ENCODE measurements at regions not wholly inside any gene's neighbourhood (a gene's known extent, or its start where the extent isn't known, plus 50 kb on each side); places are given as distances from the start of the nearest gene placed in this dataset.

DNA sequence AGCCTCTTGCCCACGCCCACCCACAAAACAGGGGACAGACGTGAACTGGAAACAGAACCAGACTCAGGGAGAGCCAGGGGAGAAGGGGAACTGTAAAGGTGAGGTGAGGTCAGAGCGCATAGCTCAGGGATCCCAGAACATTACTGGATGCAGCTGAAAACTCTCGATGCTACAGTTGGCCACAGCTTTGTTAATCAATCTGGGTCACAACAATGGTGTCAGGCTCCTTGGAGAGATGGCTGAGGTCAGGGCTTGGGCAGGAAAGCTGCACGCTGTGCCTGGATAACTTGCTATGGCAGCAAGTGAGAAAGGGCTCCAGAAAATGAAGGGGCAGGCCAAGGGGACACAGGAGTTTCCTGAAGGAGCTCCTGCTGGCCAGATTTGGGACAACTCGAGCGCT is 263.3 kb downstream of the TFCP2L1 start:
- ChIA-PET POLR2A (no interaction called here), CTCF (interaction anchor here (1.2 kb wide), 2 partner anchors 16 to 326 kb away, joined by 3 to 4 read pairs; no protein-coding TSS in a partner anchor)
- dilution Hi-C loops (cut with MboI; ENCODE audit: extremely low pct_ligation_motif_present, low sequenced_read_pairs) (no loop called here), intact Hi-C loops (cut with micrococcal nuclease) (no loop called here)
- no peaks in the 10 kb centered on the region for H3K79me2 ChIP-seq (ENCODE audit: control insufficient read depth, insufficient read depth, low read length)
- H3K4me2 ChIP-seq (ENCODE audit: insufficient read depth, low read length), result no peak overlapping the region
- H3K9me1 ChIP-seq (replicated peaks; ENCODE audit: control insufficient read depth, extremely low read depth, insufficient read depth, low read length), result no peaks in the 10 kb centered on the region
- no TSS peak for BruUV-seq (replicated peaks)
- H3K9me3 ChIP-seq (replicated peaks; ENCODE audit: control insufficient read depth, insufficient read depth, low read length), result no peaks in the 10 kb centered on the region
- DNase-seq (ENCODE audit: low read depth, low spot score) (no peak), FAIRE-seq (no peak)
- H3K27me3 ChIP-seq (ENCODE audit: control insufficient read depth in 2 of 2, insufficient read depth in 2 of 2, low read length in 2 of 2), result peaks cover 0 to 5% of the 10 kb centered on the region in 2 experiments
- no peak overlapping the region for H3K9ac ChIP-seq (replicated peaks; ENCODE audit: extremely low read depth, insufficient read depth, low read length)
- H3K4me3 ChIP-seq (replicated peaks in 1 of 3; ENCODE audit: insufficient read depth in 1 of 3, low read depth in 1 of 3, low read length in 3 of 3), result no peak overlapping the region
- H3K36me3 ChIP-seq (ENCODE audit: control insufficient read depth in 2 of 2, extremely low read depth in 1 of 2, insufficient read depth in 2 of 2, low read length in 2 of 2), result no peaks in the 10 kb centered on the region
- H3K27ac ChIP-seq (ENCODE audit: insufficient read depth, low read depth, low read length), result no peak overlapping the region
- no peak overlapping the region for H2AFZ ChIP-seq (ENCODE audit: low read depth, low read length)
- H3K4me1 ChIP-seq (ENCODE audit: control insufficient read depth, extremely low read depth, insufficient read depth, low read length), result no peaks in the 10 kb centered on the region
- TF ChIP-seq, protein P1, sequence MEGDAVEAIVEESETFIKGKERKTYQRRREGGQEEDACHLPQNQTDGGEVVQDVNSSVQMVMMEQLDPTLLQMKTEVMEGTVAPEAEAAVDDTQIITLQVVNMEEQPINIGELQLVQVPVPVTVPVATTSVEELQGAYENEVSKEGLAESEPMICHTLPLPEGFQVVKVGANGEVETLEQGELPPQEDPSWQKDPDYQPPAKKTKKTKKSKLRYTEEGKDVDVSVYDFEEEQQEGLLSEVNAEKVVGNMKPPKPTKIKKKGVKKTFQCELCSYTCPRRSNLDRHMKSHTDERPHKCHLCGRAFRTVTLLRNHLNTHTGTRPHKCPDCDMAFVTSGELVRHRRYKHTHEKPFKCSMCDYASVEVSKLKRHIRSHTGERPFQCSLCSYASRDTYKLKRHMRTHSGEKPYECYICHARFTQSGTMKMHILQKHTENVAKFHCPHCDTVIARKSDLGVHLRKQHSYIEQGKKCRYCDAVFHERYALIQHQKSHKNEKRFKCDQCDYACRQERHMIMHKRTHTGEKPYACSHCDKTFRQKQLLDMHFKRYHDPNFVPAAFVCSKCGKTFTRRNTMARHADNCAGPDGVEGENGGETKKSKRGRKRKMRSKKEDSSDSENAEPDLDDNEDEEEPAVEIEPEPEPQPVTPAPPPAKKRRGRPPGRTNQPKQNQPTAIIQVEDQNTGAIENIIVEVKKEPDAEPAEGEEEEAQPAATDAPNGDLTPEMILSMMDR (IDR thresholded peaks at IDR 0.05; ENCODE audit: extremely low read depth in 1 of 2, insufficient read depth in 1 of 2, low read depth in 1 of 2, low read length in 2 of 2), result no peak
- no peaks in the 10 kb centered on the region for H4K20me1 ChIP-seq (replicated peaks; ENCODE audit: control insufficient read depth, extremely low read depth, insufficient read depth, low read length)

DNA sequence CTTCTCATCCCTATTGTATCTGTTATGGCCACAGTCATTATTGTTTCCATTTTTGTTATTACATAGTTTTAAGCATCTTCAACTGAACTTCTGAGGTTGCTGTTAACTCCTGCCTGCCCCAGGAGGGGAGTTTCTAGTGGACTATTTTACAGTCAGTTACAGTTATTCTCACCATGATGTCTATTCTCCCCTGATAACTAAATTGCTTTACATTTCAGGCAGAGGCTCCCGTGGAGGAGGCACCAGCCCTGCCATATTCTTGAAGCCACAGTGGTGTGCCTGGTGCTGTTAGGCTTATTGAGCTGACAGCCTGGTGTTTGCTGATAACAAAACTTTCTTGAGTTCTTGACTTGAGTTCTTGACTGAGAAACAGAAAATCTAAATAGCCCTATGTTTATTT is 256.4 kb downstream of the TFCP2L1 start:
- Histone ChIP-seq H2AFZ (ENCODE audit: low read depth, low read length) (no peak overlapping the region), H3K27ac (ENCODE audit: insufficient read depth, low read depth, low read length) (no peak overlapping the region), H3K9me3 (replicated peaks; ENCODE audit: control insufficient read depth, insufficient read depth, low read length) (no peaks in the 10 kb centered on the region), H3K9me1 (replicated peaks; ENCODE audit: control insufficient read depth, extremely low read depth, insufficient read depth, low read length) (no peaks in the 10 kb centered on the region), H3K9ac (replicated peaks; ENCODE audit: extremely low read depth, insufficient read depth, low read length) (no peak overlapping the region), H3K27me3 (ENCODE audit: control insufficient read depth in 2 of 2, insufficient read depth in 2 of 2, low read length in 2 of 2) (peaks cover 2 to 11% of the 10 kb centered on the region in 2 experiments), H3K79me2 (ENCODE audit: control insufficient read depth, insufficient read depth, low read length) (no peaks in the 10 kb centered on the region), H3K4me2 (ENCODE audit: insufficient read depth, low read length) (no peak overlapping the region), H3K4me3 (replicated peaks in 1 of 3; ENCODE audit: insufficient read depth in 1 of 3, low read depth in 1 of 3, low read length in 3 of 3) (no peak overlapping the region), H3K36me3 (ENCODE audit: control insufficient read depth in 2 of 2, extremely low read depth in 1 of 2, insufficient read depth in 2 of 2, low read length in 2 of 2) (no peaks in the 10 kb centered on the region), H4K20me1 (replicated peaks; ENCODE audit: control insufficient read depth, extremely low read depth, insufficient read depth, low read length) (no peaks in the 10 kb centered on the region), H3K4me1 (ENCODE audit: control insufficient read depth, extremely low read depth, insufficient read depth, low read length) (no peaks in the 10 kb centered on the region)
- FAIRE-seq (no peak), DNase-seq (ENCODE audit: low read depth, low spot score) (no peak)
- ChIA-PET CTCF (interaction anchor here (1.4 to 1.6 kb wide), 2 partner anchors 22 to 52 kb away, joined by 3 read pairs; no protein-coding TSS in a partner anchor), POLR2A (no interaction called here)
- intact Hi-C loops (cut with micrococcal nuclease) (no loop called here), dilution Hi-C loops (cut with MboI; ENCODE audit: extremely low pct_ligation_motif_present, low sequenced_read_pairs) (no loop called here)
- TF ChIP-seq EZH2 (IDR thresholded peaks at IDR 0.05; ENCODE audit: borderline replicate concordance, low read depth, low read length, severe bottlenecking), result no peak
- TF ChIP-seq, protein P2, sequence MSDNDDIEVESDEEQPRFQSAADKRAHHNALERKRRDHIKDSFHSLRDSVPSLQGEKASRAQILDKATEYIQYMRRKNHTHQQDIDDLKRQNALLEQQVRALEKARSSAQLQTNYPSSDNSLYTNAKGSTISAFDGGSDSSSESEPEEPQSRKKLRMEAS (IDR thresholded peaks at IDR 0.05; ENCODE audit: insufficient read depth, insufficient read length), result no peak
- TF ChIP-seq FOS (IDR thresholded peaks at IDR 0.05; ENCODE audit: borderline replicate concordance, insufficient read depth, low read length), result no peak
- TF ChIP-seq POLR2A (IDR thresholded peaks at IDR 0.05; ENCODE audit: low read depth, low read length), result no peak
- no peak for TF ChIP-seq POLR2AphosphoS5 (IDR thresholded peaks at IDR 0.05; ENCODE audit: insufficient read depth, low read depth, low read length)
- no peak for TF ChIP-seq JUN (IDR thresholded peaks at IDR 0.05; ENCODE audit: borderline replicate concordance, insufficient read depth, insufficient read length, low read depth)
- TF ChIP-seq, protein P1 (IDR thresholded peaks at IDR 0.05; ENCODE audit: extremely low read depth in 1 of 2, insufficient read depth in 1 of 2, low read depth in 1 of 2, low read length in 2 of 2), result no peak
- TF ChIP-seq MYC (IDR thresholded peaks at IDR 0.05; ENCODE audit: low read depth, low read length), result no peak
- TF ChIP-seq GATA2 (IDR thresholded peaks at IDR 0.05; ENCODE audit: insufficient read depth, insufficient read length, low read depth, low read length), result no peak
- no TSS peak for BruUV-seq (replicated peaks)
